ENCODE measurements at regions not wholly inside any gene's neighbourhood (a gene's known extent, or its start where the extent isn't known, plus 50 kb on each side); places are given as distances from the start of the nearest gene placed in this dataset.

GRCh38 chr6:82576284-82576683 lies 212.7 kb downstream of the TPBG start:
- no peaks in the 10 kb centered on the region for H3K27me3 ChIP-seq
- H3K36me3 ChIP-seq = no peaks in the 10 kb centered on the region
- H3K27ac ChIP-seq = no peak overlapping the region
- H3K4me1 ChIP-seq = no peaks in the 10 kb centered on the region
- H3K4me3 ChIP-seq = no peak overlapping the region
- TF ChIP-seq POLR2A (IDR thresholded peaks at IDR 0.05) (no peak), CTCF (IDR thresholded peaks at IDR 0.05) (no peak)
- H3K9me3 ChIP-seq = no peaks in the 10 kb centered on the region
- DNase-seq = no peak

GRCh38 chr6:82584194-82584695 lies 220.6 kb downstream of the TPBG start:
- Histone ChIP-seq H3K4me3 (no peak overlapping the region), H3K9me3 (no peaks in the 10 kb centered on the region), H3K4me1 (no peaks in the 10 kb centered on the region), H3K27ac (no peak overlapping the region), H3K36me3 (no peaks in the 10 kb centered on the region), H3K27me3 (no peaks in the 10 kb centered on the region)
- no peak for TF ChIP-seq CTCF (IDR thresholded peaks at IDR 0.05)
- no peak for TF ChIP-seq POLR2A (IDR thresholded peaks at IDR 0.05)
- no peak for DNase-seq

- Histone ChIP-seq H3K36me3 (no peaks in the 10 kb centered on the region), H3K9me3 (no peaks in the 10 kb centered on the region), H3K4me3 (no peak overlapping the region), H3K27ac (no peak overlapping the region), H3K27me3 (no peaks in the 10 kb centered on the region), H3K4me1 (no peaks in the 10 kb centered on the region)
- TF ChIP-seq POLR2A (IDR thresholded peaks at IDR 0.05) (no peak), CTCF (IDR thresholded peaks at IDR 0.05) (no peak)
- DNase-seq = no peak
These were observed 221.2 kb downstream of the TPBG start for GRCh38 chr6:82584856-82585255.

GRCh38 chr6:82588020-82588419 lies 224.4 kb downstream of the TPBG start:
- no peak for TF ChIP-seq CTCF (IDR thresholded peaks at IDR 0.05)
- TF ChIP-seq POLR2A (IDR thresholded peaks at IDR 0.05) = no peak
- Histone ChIP-seq H3K27ac (no peak overlapping the region), H3K36me3 (no peaks in the 10 kb centered on the region), H3K9me3 (no peaks in the 10 kb centered on the region), H3K27me3 (no peaks in the 10 kb centered on the region), H3K4me3 (no peak overlapping the region), H3K4me1 (no peaks in the 10 kb centered on the region)
- no peak for DNase-seq

GRCh38 chr6:82588859-82589412 lies 225.3 kb downstream of the TPBG start:
- no peak for DNase-seq
- no peak for TF ChIP-seq POLR2A (IDR thresholded peaks at IDR 0.05)
- no peak for TF ChIP-seq CTCF (IDR thresholded peaks at IDR 0.05)
- Histone ChIP-seq H3K9me3 (no peaks in the 10 kb centered on the region), H3K27ac (no peak overlapping the region), H3K36me3 (no peaks in the 10 kb centered on the region), H3K4me1 (no peaks in the 10 kb centered on the region), H3K4me3 (no peak overlapping the region), H3K27me3 (no peaks in the 10 kb centered on the region)
